ENCODE measurements at regions not wholly inside any gene's neighbourhood (a gene's known extent, or its start where the extent isn't known, plus 50 kb on each side); places are given as distances from the start of the nearest gene placed in this dataset.

DNA sequence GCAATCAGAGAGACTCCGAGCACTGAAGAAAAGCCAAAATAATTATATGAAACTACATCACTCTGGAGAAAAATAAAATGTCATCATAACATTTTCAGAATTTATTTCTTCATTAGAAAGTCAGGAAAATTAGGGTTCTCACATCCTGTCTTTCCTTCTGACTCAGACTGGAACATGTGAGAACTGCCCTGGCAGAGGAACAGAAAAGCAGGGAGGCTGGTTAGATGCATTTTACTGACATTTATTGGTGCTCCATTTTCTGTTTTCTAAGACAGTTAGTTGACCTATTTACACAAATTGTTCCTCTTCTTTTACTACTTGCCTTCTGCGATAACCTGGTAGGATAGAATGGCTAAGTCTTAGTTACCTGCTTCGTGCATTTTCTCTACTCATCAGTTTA is 58.6 kb upstream of the ANK3 start:
- CTCF ChIA-PET: no interaction called here
- Histone ChIP-seq H2AFZ (ENCODE audit: low read length) (peak overlapping the region; percentile 5; the same call in 1 of the 2 replicates), H3K4me2 (ENCODE audit: low read length) (peak overlapping the region; percentile 34), H3F3A (ENCODE audit: low read length, unreplicated experiment) (peaks cover 5% of the 10 kb centered on the region), H3K4me3 (ENCODE audit: low read length) (no peak overlapping the region), H3K9ac (ENCODE audit: low read length) (no peak overlapping the region), H3K9me2 (replicated peaks; ENCODE audit: low read length) (no peaks in the 10 kb centered on the region), H3K9me3 (ENCODE audit: low read length) (no peaks in the 10 kb centered on the region), H3K27ac (ENCODE audit: low read length) (peak overlapping the region; percentile 67), H4K20me1 (ENCODE audit: low read length) (no peaks in the 10 kb centered on the region), H3K36me3 (ENCODE audit: low read depth, low read length) (no peaks in the 10 kb centered on the region), H3K4me1 (ENCODE audit: insufficient read depth, low read length) (peaks cover 53% of the 10 kb centered on the region), H3K27me3 (ENCODE audit: low read length) (no peaks in the 10 kb centered on the region), H3K79me2 (ENCODE audit: low read length) (no peaks in the 10 kb centered on the region)
- no peak for ATAC-seq
- TF ChIP-seq, protein P1, sequence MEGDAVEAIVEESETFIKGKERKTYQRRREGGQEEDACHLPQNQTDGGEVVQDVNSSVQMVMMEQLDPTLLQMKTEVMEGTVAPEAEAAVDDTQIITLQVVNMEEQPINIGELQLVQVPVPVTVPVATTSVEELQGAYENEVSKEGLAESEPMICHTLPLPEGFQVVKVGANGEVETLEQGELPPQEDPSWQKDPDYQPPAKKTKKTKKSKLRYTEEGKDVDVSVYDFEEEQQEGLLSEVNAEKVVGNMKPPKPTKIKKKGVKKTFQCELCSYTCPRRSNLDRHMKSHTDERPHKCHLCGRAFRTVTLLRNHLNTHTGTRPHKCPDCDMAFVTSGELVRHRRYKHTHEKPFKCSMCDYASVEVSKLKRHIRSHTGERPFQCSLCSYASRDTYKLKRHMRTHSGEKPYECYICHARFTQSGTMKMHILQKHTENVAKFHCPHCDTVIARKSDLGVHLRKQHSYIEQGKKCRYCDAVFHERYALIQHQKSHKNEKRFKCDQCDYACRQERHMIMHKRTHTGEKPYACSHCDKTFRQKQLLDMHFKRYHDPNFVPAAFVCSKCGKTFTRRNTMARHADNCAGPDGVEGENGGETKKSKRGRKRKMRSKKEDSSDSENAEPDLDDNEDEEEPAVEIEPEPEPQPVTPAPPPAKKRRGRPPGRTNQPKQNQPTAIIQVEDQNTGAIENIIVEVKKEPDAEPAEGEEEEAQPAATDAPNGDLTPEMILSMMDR (conservative IDR thresholded peaks at IDR 0.05; ENCODE audit: low read depth, low read length): no peak
- TF ChIP-seq EZH2phosphoT487 (IDR thresholded peaks at IDR 0.05; ENCODE audit: borderline replicate concordance, low read length) (no peak), EZH2 (IDR thresholded peaks at IDR 0.05; ENCODE audit: low read length, unreplicated experiment) (no peak)
- intact Hi-C loops (cut with micrococcal nuclease): no loop called here
- DNase-seq: peak; percentile 54
- BruUV-seq (replicated peaks): no TSS peak
- POLR2A ChIA-PET (ENCODE audit: unreplicated experiment): no interaction called here

DNA sequence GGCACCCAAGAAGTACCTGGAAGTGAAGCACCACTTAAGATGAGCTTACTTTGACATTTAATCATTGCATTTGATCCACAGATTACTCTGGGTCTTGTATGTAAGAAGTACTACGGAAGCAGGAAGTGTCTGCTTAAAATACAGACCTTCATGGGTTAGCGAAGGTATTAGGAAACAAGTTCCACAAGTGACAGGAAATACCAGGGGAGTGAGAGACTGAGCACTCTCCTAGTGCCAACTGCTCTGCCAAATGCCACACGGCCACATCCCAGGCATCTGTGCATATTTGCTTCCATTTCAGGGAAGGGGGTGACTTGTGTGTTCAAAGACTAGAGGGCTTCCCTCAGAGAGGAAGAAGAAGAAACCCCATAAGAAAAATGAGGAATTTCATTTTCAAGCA is 57.2 kb upstream of the ANK3 start:
- H3K36me3 ChIP-seq (ENCODE audit: low read depth, low read length): no peaks in the 10 kb centered on the region
- H3K4me3 ChIP-seq (ENCODE audit: low read length): peak overlapping the region; percentile 3; the same call in 1 of the 2 replicates
- no peaks in the 10 kb centered on the region for H3K9me3 ChIP-seq (ENCODE audit: low read length)
- ATAC-seq (peak; percentile 86), DNase-seq (peak; percentile 98)
- H3K79me2 ChIP-seq (ENCODE audit: low read length): no peaks in the 10 kb centered on the region
- peak overlapping the region; percentile 52 for H3K4me2 ChIP-seq (ENCODE audit: low read length)
- H4K20me1 ChIP-seq (ENCODE audit: low read length): no peaks in the 10 kb centered on the region
- peaks cover 5% of the 10 kb centered on the region for H3F3A ChIP-seq (ENCODE audit: low read length, unreplicated experiment)
- H3K27ac ChIP-seq (ENCODE audit: low read length): peak overlapping the region; percentile 67
- TF ChIP-seq EZH2phosphoT487 (IDR thresholded peaks at IDR 0.05; ENCODE audit: borderline replicate concordance, low read length) (no peak), EZH2 (IDR thresholded peaks at IDR 0.05; ENCODE audit: low read length, unreplicated experiment) (no peak)
- TF ChIP-seq, protein P1 (conservative IDR thresholded peaks at IDR 0.05; ENCODE audit: low read depth, low read length): no peak
- peaks cover 53% of the 10 kb centered on the region for H3K4me1 ChIP-seq (ENCODE audit: insufficient read depth, low read length)
- H3K9me2 ChIP-seq (replicated peaks; ENCODE audit: low read length): no peaks in the 10 kb centered on the region
- peak overlapping the region; percentile 5; the same call in 1 of the 2 replicates for H3K9ac ChIP-seq (ENCODE audit: low read length)
- peak overlapping the region; percentile 71 for H2AFZ ChIP-seq (ENCODE audit: low read length)
- no TSS peak for BruUV-seq (replicated peaks)
- intact Hi-C loops (cut with micrococcal nuclease): loop anchor here (1.0 kb wide), 1 partner anchor 20 kb away; no protein-coding TSS in a partner anchor
- no peaks in the 10 kb centered on the region for H3K27me3 ChIP-seq (ENCODE audit: low read length)
- POLR2A ChIA-PET (ENCODE audit: unreplicated experiment): interaction anchor here (0.6 to 0.8 kb wide), 3 partner anchors 32 to 198 kb away, joined by 3 to 4 read pairs (median 3); no protein-coding TSS in a partner anchor
- CTCF ChIA-PET: interaction anchor here (1.8 kb wide), 1 partner anchor 172 kb away, joined by 8 read pairs; no protein-coding TSS in a partner anchor

All from PC-3 (cell line).